Mucosa of descending colon (tissue), 3 donors: ENCODE measurements at regions not wholly inside any gene's neighbourhood (a gene's known extent, or its start where the extent isn't known, plus 50 kb on each side); places are given as distances from the start of the nearest gene placed in this dataset.
A peak's percentile ranks its signal among the peaks of the same experiment; 100 is the strongest.

Experiments
- ATAC-seq: fragments of 200-7000 bp; cut with Tn5 transposase; one replicate; pipeline ENCODE4 v1.9.1; 2020; ENCODE audit warnings: mild to moderate bottlenecking, moderate library complexity
- DNase-seq, 3 donors: peaks; one replicate each; pipeline ENCODE4 v3.0.0-alpha.2; 2020
- H3K36me3 ChIP-seq: fragments of 200-600 bp; one replicate; pipeline ENCODE4 v1.8.0; 2021; ENCODE audit warnings: low read depth, mild to moderate bottlenecking
- H3K4me1 ChIP-seq: fragments of 200-600 bp; one replicate; pipeline ENCODE4 v1.8.0; 2021; ENCODE audit warnings: low read depth, mild to moderate bottlenecking
- H3K4me3 ChIP-seq: fragments of 200-600 bp; one replicate; pipeline ENCODE4 v1.8.0; 2021; ENCODE audit warnings: mild to moderate bottlenecking
- H3K9me3 ChIP-seq: fragments of 200-600 bp; one replicate; pipeline ENCODE4 v1.8.0; 2021; ENCODE audit warnings: mild to moderate bottlenecking
- CTCF ChIP-seq: fragments of 200-600 bp; IDR thresholded peaks from one replicate; pipeline ENCODE4 v1.8.0; 2022; ENCODE audit warnings: antibody characterized with exemption, mild to moderate bottlenecking
- intact Hi-C, 2 donors: fragments of 100-400 bp; cut with DNase I in 1 of 2; cut with micrococcal nuclease in 1 of 2; formaldehyde crosslinking; loops; one replicate each; pipeline versions ENCODE4 v1.11.0 to v1.11.1; 2022; cut with DNase I, micrococcal nuclease
- donor health status: DM: no; HTN: no; CAD: no; lungs with moderate emphysema.
- donor health status: DM: no; HTN: no; CAD: no.
- donor health status: DM: no; HTN: yes; CAD: no.

- Histone ChIP-seq H3K9me3 (no peaks in the 10 kb centered on the region), H3K4me3 (no peak overlapping the region), H3K36me3 (no peaks in the 10 kb centered on the region), H3K4me1 (no peaks in the 10 kb centered on the region)
- TF ChIP-seq CTCF: no peak
- ATAC-seq (no peak), DNase-seq (no peak)
- intact Hi-C loops: loop anchor here in 1 of 2 donors (10.0 kb wide), 1 partner anchor 342 kb away; no protein-coding TSS in a partner anchor
Observed at GRCh38 chr13:39272994-39273393, 234.7 kb downstream of the NHLRC3 start.

- peak; percentile 49 for ATAC-seq
- no peaks in the 10 kb centered on the region for H3K36me3 ChIP-seq
- peak in 2 of 3 donors; percentile 35 to 62 for DNase-seq
- H3K9me3 ChIP-seq: no peaks in the 10 kb centered on the region
- H3K4me3 ChIP-seq: no peak overlapping the region
- intact Hi-C loops: loop anchor here in 1 of 2 donors (10.0 kb wide), 1 partner anchor 341 kb away; no protein-coding TSS in a partner anchor
- no peak for TF ChIP-seq CTCF
- H3K4me1 ChIP-seq: no peaks in the 10 kb centered on the region
Observed at GRCh38 chr13:39273953-39274738, 235.9 kb downstream of the NHLRC3 start.

GRCh38 chr13:39274739-39275325, 236.6 kb downstream of the NHLRC3 start:
- H3K9me3 ChIP-seq: no peaks in the 10 kb centered on the region
- ATAC-seq (no peak), DNase-seq (no peak)
- TF ChIP-seq CTCF: no peak
- intact Hi-C loops: loop anchor here in 1 of 2 donors (10.0 kb wide), 1 partner anchor 340 kb away; no protein-coding TSS in a partner anchor
- no peaks in the 10 kb centered on the region for H3K36me3 ChIP-seq
- H3K4me3 ChIP-seq: no peak overlapping the region
- no peaks in the 10 kb centered on the region for H3K4me1 ChIP-seq

DNA sequence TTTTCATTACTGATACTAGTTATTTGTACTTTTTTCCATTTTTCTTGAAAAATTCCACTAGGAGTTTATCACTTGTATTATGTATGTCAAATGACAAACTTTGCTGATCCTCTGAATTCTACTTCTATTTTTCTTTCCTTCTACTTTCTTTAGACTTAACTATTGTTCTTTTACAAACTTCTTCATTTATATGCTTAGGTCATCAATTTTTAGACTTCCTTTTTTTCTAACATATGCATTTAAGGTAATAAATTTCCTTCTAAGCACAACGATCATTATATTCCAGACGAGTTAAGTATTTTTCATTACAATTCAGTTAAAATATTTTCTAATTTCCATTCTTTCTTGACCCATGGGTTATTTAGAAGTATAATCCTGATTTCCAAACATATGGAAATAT, 240.8 kb downstream of the NHLRC3 start:
- TF ChIP-seq CTCF: no peak
- Histone ChIP-seq H3K9me3 (no peaks in the 10 kb centered on the region), H3K4me3 (no peak overlapping the region), H3K4me1 (no peaks in the 10 kb centered on the region), H3K36me3 (no peaks in the 10 kb centered on the region)
- intact Hi-C loops: loop anchor here in 1 of 2 donors (10.0 kb wide), 1 partner anchor 336 kb away; no protein-coding TSS in a partner anchor
- ATAC-seq (no peak), DNase-seq (no peak)

- TF ChIP-seq CTCF: no peak
- no peaks in the 10 kb centered on the region for H3K4me1 ChIP-seq
- DNase-seq: no peak
- H3K36me3 ChIP-seq: no peaks in the 10 kb centered on the region
- H3K4me3 ChIP-seq: no peak overlapping the region
- H3K9me3 ChIP-seq: no peaks in the 10 kb centered on the region
- intact Hi-C loops: no loop called here
- ATAC-seq: no peak
Observed at GRCh38 chr13:39281539-39282150, 243.4 kb downstream of the NHLRC3 start.
